CD1c-positive myeloid dendritic cell (primary cell): ENCODE measurements at regions not wholly inside any gene's neighbourhood (a gene's known extent, or its start where the extent isn't known, plus 50 kb on each side); places are given as distances from the start of the nearest gene placed in this dataset.

Experiments
- DNase-seq: peaks from one replicate; pipeline ENCODE4 v3.0.0-alpha.2; 2016; ENCODE audit errors: extremely low spot score

GRCh38 chr4:123323998-123324397, 72.6 kb upstream of the SPRY1 start:
- DNase-seq, result no peak

DNA sequence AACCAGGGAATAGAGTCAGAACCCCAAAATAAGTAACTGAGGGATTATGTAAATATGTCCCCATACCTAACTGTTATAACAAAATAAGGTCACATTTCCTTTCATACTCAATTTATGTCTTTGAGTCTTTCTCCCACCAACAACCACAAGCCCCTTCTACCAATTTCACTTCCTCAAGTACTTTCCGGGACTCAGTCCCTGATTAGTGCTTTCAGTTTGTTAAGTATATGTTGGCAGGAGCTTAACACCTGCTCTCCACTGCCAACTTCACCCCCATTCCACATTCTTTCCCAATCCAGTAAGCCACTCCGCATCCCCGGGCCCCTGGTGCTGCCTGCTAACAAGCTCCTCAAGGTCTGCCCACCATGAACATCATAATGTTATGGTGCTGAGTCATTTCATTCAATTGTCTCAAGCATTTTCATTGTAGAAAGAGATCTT, 71.3 kb upstream of the SPRY1 start:
- DNase-seq, result peak; percentile 3

- DNase-seq, result no peak
Measured at GRCh38 chr4:123327346-123327745, 69.2 kb upstream of the SPRY1 start.

DNA sequence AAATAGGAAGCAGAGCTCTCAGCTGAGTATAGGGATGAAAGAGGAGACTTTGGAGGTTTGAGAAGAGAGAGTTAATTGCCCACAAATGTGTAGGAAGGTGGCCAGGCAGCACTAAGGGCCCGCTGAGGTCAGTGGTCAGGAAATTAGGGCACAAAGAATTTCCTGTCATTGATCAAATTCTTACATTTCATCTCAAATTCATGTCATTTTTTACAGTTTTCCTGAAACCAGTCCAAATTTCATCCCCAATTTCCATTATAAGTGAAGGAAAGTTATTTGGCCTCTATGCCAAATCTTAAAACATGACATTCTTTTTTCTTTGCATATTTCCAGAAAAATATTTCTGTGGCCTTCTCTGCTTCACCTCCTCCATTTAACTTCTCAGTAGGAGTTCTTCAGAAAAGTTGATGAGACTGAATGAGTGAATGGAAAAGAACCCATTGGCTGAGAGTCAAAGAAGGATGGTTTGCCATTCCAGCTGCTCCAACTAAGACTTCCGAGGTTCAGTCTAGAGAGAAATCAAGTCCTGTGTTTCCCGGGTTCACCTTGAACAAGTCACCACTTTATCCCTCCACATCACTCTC, 68.7 kb upstream of the SPRY1 start:
- no peak for DNase-seq

DNA sequence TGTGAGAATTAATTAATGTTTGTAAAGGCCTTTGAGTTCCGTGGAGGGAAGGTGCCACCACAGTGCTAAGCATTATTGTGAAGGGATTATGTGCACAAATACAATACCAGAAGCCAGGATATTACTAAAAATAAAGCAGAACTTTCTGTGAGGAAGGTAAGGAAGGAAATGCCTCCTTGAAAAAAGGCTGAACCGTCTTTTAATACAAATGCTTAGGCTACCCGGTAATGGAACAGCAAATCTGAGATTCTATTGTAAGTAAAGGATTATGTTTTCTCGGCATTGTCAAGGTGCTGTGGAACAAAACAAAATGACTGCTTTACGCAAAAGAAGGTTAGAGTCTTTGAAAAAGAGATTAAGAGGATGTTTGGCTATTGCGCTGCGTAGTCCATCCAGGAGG, 57.9 kb upstream of the SPRY1 start:
- DNase-seq, result no peak

DNA sequence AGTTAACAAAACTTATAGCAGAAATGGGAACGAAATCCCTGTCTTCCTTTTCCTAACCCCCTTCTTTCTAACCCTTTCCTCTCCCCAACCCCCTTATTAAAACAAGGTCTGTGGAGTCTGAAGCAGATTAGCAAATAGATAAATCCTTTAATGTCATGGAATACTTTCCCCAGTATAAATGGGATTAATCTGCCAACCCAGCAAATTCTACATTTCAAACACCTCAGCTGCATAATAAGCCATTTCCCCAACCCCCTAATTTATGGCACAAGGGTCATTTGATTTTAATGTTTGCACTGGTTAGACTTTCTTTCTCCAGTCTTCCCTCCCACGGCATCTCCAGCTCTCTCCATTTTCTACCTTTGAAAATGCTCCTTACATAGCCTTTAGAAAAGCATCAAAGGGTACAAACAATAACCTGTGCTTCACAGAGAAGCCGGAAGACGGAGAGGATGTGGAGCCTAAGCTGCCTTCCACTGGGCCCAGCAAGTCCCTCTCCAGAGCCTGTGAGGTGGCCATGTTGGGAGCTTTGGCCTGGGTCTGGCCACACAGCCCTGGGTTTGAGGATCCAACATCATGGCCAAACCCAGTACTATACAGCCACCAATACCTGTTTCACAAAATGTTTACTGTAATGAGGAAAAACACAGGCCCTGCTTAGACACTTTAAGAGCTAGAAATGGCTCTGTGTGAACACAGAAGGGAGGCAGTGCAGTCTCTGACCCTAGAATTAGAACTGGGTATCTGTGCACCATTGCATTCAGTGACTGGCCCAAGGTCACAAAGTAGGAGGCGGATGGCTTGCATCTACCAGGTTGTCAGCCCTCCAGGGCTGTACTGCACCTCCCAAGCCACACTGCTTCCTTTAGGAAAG, 56.9 kb upstream of the SPRY1 start:
- no peak for DNase-seq

GRCh38 chr4:123340381-123340701, 56.3 kb upstream of the SPRY1 start:
- peak; percentile 57 for DNase-seq

GRCh38 chr4:123342498-123342897, 54.1 kb upstream of the SPRY1 start:
- no peak for DNase-seq

GRCh38 chr4:123343400-123344041, 53.1 kb upstream of the SPRY1 start:
- no peak for DNase-seq

DNA sequence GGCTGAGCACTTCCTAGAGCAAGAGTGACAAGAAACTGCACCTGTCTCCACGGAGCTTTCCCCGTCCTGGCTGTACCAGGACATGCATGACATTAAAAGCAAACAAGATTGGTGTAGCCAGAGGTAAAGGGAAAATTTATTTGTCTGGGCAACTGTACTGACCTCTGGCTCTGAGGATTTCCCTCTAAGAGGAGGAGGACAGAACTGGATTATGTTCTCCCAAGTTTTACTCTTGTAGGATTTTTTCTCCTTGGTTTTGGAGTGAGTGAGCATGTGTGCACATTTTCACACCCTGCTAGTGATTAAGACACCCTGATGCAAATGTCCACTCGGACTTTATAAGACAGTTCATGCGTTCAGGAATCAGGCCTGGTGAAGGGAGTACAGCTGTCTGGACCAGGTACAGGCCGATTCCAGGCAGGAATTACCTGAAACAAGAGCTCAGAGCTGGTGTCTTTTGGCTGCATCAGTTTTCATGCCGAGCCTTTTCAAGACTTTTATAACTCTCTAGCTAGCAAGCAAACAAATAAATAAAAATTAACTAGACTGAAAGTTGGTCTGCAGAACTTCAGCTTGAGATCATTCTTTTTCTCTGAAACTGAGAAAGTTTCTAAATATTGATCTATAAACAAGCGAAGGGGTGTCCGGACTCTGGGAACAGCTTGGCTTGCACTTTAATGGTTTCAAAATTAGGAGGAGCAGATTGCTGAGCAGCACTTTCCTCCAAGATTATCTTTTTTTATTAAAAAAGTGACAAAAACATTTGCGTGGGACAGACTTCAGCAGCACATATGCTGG, 51.3 kb upstream of the SPRY1 start:
- no peak for DNase-seq

GRCh38 chr4:123345935-123346300, 50.7 kb upstream of the SPRY1 start:
- DNase-seq, result no peak

GRCh38 chr4:123346330-123346940, 50.2 kb upstream of the SPRY1 start:
- DNase-seq, result no peak
